ENCODE measurements at regions not wholly inside any gene's neighbourhood (a gene's known extent, or its start where the extent isn't known, plus 50 kb on each side); places are given as distances from the start of the nearest gene placed in this dataset.

DNA sequence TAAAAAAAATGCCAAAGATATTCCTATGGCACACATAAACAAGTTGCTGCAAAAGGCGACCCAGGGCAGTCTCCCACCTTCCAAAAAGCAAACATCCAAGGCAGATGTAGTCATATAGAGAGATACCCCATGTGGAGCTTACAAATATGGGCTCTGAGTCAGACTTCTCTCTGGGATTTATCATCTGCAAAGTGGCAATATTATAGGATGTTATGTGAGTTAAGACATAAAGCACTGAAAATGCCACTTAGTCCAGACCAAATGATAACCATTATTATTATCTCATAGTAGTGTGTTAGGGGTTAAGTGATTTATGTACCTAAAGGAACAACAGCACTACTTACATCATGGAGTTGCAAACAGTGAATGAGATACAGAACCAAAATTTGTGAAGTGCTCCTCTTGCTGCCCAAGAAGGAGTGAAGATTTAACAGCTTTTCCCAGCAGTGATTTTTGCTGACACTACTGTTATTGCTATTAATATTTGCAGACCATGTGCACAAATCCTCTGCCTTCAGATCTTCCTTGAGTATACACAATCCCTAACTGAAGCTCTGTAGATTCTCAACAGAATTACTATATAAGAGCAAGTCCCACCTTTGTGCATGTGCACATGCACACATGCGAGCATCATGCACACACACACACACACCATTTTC, 560.0 kb upstream of the SALL1 start:
- DNase-seq: no peak

GRCh38 chr16:51710186-51710585, 559.1 kb upstream of the SALL1 start:
- DNase-seq: no peak

- DNase-seq: no peak
These were observed 557.8 kb upstream of the SALL1 start for GRCh38 chr16:51708861-51709260.

GRCh38 chr16:51707666-51708065, 556.6 kb upstream of the SALL1 start:
- DNase-seq: no peak

- DNase-seq: no peak
These were observed 554.1 kb upstream of the SALL1 start for GRCh38 chr16:51705142-51705541.

GRCh38 chr16:51701025-51701424, 550.0 kb upstream of the SALL1 start:
- DNase-seq: no peak

GRCh38 chr16:51699686-51700396, 548.8 kb upstream of the SALL1 start:
- no peak for DNase-seq

DNA sequence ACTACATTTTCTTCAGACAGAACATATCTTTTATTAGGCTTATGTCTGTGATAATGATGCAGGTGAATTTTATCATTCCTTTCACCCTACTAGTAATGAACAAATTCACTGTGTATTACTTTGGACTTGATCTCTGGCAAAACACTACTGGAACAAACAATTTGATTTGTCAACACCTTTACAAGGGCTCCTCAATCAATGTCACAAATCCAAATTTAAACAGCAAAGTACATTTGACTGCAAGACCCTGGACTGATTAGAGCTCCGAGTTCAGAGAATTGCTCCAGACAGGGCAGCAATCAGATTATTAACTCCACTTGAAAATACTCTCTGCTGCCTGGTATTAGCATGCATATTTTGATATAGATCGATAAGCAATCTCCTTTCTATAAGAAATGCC, 547.6 kb upstream of the SALL1 start:
- no peak for DNase-seq

- DNase-seq: no peak
These were observed 546.4 kb upstream of the SALL1 start for GRCh38 chr16:51697454-51697853.

- no peak for DNase-seq
These were observed 545.3 kb upstream of the SALL1 start for GRCh38 chr16:51696376-51696775.

- DNase-seq: no peak
These were observed 540.0 kb upstream of the SALL1 start for GRCh38 chr16:51691109-51691508.

DNA sequence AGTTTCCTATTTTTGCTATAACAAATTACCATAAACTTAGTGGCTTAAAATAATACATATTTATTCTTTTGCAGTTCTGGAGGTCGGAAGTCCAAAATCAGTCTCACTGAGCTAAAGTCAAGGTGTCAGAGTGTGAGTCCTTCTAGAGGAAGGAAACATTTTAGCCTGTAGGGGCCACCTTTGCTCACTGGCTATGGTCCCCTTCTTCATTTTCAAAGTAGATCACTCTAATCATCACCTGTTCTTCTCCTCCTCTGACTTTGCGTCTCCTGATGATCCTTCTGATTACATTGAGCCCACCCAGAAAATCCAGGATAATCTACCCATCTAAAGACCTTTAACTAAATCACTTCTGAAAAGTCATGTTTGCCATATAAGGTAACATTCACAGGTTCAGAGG, 534.4 kb upstream of the SALL1 start:
- DNase-seq: no peak

DNA sequence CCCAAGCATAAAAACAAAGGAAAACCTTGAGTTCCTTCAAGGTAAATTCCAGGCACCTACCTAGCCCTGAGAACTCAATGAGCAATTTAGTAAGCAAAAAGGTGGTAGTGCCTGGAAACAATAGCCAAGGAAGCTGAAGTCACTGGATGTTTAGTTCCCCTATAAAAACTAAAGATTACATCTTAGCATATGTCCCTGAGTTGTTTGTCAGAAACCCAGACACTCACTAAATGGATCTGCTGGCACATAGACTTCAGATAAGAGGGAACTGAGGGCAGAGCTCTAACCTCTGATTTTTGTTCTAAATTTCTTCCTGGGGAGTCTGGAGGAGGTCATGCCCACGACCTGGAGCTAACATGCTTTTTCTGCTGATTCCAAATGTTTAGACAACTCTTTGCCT, 532.8 kb upstream of the SALL1 start:
- no peak for DNase-seq

DNA sequence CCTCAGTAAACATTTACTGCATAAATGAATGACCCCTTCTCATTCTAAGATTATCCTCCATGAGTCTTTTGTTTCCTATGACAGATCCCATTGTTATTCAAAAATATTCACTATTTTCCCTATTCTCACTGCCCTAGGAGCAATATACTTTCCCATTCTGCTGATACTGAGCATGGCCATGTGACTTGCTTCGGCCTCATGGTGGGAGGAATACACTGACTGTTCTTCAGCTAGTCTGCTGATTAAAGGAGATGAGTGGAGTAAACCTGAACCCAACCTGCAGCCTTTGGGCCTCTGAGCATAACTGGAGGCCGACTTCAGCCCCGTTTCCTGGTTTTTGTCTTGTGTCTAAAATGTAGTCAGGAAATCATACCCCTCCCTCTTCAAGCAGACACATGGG, 531.8 kb upstream of the SALL1 start:
- DNase-seq: no peak

DNA sequence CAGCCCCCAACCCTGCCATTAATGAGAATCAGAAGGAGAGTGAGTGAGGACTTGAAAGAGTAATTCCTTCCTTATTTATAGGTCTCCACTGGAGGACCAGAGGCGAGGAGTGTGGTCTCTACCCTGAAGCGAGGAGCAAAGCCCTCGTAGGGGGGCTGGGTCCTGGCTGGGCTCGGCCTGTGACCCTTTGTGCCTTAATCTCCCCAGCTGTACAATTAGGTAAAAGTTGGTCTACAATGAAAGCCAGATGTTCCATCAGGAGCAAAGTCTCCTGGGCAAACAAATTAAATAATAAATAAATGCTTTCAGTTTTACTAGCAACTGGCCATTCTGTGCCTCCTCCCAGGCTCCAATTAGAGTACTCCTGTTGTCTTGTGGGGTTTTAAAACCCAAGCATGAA, 523.5 kb upstream of the SALL1 start:
- no peak for DNase-seq

DNA sequence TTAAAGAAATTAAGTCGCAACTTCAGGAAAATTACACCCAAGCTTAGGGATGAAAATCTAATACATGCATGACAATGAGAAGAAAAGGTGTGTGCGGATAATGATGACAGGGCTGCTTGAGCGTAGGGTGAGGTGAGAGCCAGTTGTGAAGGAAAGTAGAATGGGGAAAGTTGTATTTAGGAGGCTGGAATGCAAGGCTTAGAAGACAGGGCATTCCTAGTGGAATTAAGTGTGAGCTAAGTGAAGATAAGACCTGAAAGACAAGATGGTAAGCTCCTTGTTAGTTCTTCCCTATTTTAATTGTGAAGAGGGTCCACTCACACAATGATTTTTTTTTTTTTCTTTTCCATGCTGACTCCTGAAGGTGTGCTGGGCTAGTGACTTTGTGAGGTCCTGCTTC, 519.5 kb upstream of the SALL1 start:
- no peak for DNase-seq

GRCh38 chr16:51666821-51667220, 515.8 kb upstream of the SALL1 start:
- DNase-seq: no peak

- DNase-seq: no peak
These were observed 515.0 kb upstream of the SALL1 start for GRCh38 chr16:51666074-51666473.

DNA sequence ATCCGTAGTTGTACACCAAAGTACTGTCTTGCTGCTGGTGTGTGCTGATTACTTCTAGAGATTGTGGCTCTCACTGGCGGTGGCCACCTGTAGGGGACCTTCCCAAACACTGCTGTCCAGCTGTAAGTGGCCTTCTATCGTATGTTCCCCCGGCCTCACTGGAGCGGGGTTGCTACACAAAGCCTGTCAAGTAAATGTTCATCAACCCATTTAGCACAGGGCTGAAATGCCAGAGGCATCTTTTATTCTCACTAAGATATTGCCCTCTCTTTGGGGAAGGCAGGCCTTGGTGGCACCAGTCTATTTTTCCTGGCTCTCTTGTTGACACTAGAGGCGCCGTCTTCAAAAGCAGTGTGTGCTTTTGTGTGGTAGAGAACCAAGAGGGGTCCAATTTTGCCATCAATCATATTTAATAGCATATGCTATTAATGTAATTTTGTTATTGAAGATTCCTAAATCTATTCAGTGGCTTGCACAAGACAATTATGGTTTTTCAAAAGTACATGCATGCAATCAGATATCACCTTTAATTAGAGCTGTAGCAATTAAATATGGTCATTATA, 514.4 kb upstream of the SALL1 start:
- no peak for DNase-seq

DNA sequence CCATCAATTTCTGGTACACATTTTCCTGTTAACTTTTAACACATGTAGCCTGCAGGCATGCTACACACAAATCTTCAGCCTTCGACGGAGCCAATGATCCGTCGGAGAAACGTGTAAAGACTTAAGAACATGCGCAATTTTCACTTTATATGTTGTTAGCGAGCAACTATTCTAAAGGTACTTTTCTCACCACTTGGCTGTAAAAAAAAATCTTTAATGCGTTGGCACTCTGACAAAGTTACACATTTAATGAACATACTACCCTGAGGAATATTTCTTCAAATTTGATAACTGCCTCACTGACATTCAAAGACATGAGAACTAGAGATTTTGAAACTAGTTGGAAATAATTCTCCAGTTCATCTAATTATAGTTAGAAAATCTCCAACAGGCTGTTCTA, 507.5 kb upstream of the SALL1 start:
- no peak for DNase-seq

DNA sequence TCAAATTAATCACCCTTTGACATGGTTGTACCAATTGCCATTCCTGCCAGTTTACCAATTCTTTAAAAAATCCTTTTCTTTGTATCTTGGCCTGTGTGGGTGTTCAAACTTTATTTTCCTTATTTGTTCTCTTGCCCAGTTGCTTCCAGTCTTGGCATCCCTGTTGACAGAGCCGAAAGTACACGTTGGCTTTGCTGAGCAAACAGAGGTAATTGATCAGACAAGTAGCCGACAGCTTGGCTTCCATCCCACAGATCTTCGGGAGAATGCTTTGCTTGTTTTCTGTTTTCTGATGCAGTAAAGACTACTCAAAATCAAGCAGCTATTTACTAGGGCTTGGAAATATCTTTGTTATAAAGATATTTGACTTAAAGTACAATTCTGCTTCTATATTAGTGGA, 506.8 kb upstream of the SALL1 start:
- no peak for DNase-seq

- no peak for DNase-seq
These were observed 504.2 kb upstream of the SALL1 start for GRCh38 chr16:51655249-51655648.

GRCh38 chr16:51651061-51651466, 500.0 kb upstream of the SALL1 start:
- no peak for DNase-seq

- no peak for DNase-seq
These were observed 498.6 kb upstream of the SALL1 start for GRCh38 chr16:51649631-51650030.

DNA sequence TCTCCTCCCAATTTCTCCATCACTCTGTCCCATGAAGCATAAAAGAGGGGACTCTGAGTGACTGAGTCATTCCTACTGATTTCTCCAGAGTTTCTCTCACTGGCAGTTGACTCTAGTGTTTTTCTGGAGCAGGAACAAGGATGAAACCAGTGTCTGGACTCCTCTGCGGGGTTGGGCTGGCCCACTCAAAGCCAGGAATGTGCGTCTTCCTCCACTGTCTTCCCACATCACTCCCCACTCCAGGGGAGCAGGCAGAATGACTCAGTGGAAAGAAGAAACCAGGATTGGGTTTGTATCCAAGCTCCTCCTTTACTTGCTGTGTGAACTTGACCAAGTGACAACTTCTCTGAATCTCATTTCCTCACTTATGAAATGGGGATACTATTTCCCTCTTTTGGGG, 497.5 kb upstream of the SALL1 start:
- DNase-seq: no peak
